Naive thymus-derived CD4-positive, alpha-beta T cell (primary cell): ENCODE measurements at regions not wholly inside any gene's neighbourhood (a gene's known extent, or its start where the extent isn't known, plus 50 kb on each side); places are given as distances from the start of the nearest gene placed in this dataset.
"Not testable (repeated sequence)": the region's sequence is repeated elsewhere in the genome, so short reads cannot be mapped to it uniquely, and the experiment has no call there.

ENCODE experiments used
- ATAC-seq: fragments of 150-1000 bp; cut with Tn5 transposase; 2 replicates; pipeline ENCODE4 v1.10.0; 2021; ENCODE audit warnings: mild to moderate bottlenecking, moderate library complexity
- CTCF ChIA-PET: fragments of 350-600 bp; sonication (Branson Sonifier 250); formaldehyde crosslinking; loops from one replicate; lab custom pipeline; 2021; ENCODE audit warnings: antibody characterized with exemption; lab: Charles Lee
- POLR2A ChIA-PET: fragments of 350-600 bp; sonication (Branson Sonifier 250); formaldehyde crosslinking; loops from one replicate; lab custom pipeline; 2021; ENCODE audit warnings: antibody characterized with exemption, inconsistent platforms; lab: Charles Lee
- DNase-seq, 9 donors: peaks; one replicate each; pipeline versions ENCODE4 v3.0.0 to v3.0.0-alpha.2; 2020 to 2022; ENCODE audit warnings: mixed read lengths in 1 of 9
- H3K27ac ChIP-seq: one replicate; pipeline ENCODE4 v1.7.0; 2013; ENCODE audit warnings: mild to moderate bottlenecking, low read depth, low read length, moderate library complexity
- H3K27me3 ChIP-seq, 2 donors: one replicate each; pipeline ENCODE4 v1.7.0; 2013; ENCODE audit warnings: low read length in 2 of 2, mild to moderate bottlenecking in 2 of 2, moderate library complexity in 2 of 2; ENCODE audit not compliant: control insufficient read depth in 2 of 2, insufficient read depth in 2 of 2
- H3K36me3 ChIP-seq, 3 experiments: 1 replicate in 2 of 3; 2 replicates in 1 of 3; pipeline ENCODE4 v1.7.0; 2013; ENCODE audit warnings: low read length in 3 of 3, mild to moderate bottlenecking in 3 of 3, moderate library complexity in 1 of 3; ENCODE audit not compliant: insufficient read depth in 3 of 3, control insufficient read depth in 2 of 3
- H3K4me1 ChIP-seq, 2 donors: one replicate each; pipeline ENCODE4 v1.7.0; 2013; ENCODE audit warnings: low read length in 2 of 2, mild to moderate bottlenecking in 2 of 2, moderate library complexity in 1 of 2; ENCODE audit not compliant: control insufficient read depth in 2 of 2, insufficient read depth in 2 of 2
- H3K4me3 ChIP-seq: 2 replicates; pipeline ENCODE4 v1.7.0; 2013; ENCODE audit warnings: mild to moderate bottlenecking, low read length
- H3K9me3 ChIP-seq, 3 experiments: 1 replicate in 2 of 3; 2 replicates in 1 of 3; pipeline ENCODE4 v1.7.0; 2013; ENCODE audit warnings: low read length in 3 of 3; ENCODE audit not compliant: control insufficient read depth in 2 of 3
- H3K27ac Mint-ChIP-seq, 9 donors: one replicate each; pipeline ENCODE4 v1.8.0; 2020 to 2022; ENCODE audit warnings: mixed read lengths in 9 of 9, mild to moderate bottlenecking in 8 of 9, moderate library complexity in 5 of 9, inconsistent platforms in 2 of 9
- H3K27me3 Mint-ChIP-seq, 5 donors: one replicate each; pipeline ENCODE4 v1.8.0; 2021 to 2022; ENCODE audit warnings: mixed read lengths in 5 of 5, mild to moderate bottlenecking in 1 of 5
- H3K36me3 Mint-ChIP-seq, 5 donors: one replicate each; pipeline ENCODE4 v1.8.0; 2020 to 2022; ENCODE audit warnings: mixed read lengths in 5 of 5, mild to moderate bottlenecking in 3 of 5, inconsistent platforms in 1 of 5
- H3K4me1 Mint-ChIP-seq, 7 donors: one replicate each; pipeline ENCODE4 v1.8.0; 2020 to 2022; ENCODE audit warnings: mixed read lengths in 7 of 7, mild to moderate bottlenecking in 3 of 7, inconsistent platforms in 1 of 7
- H3K4me3 Mint-ChIP-seq, 10 donors: one replicate each; pipeline ENCODE4 v1.8.0; 2020 to 2022; ENCODE audit warnings: mild to moderate bottlenecking in 10 of 10, mixed read lengths in 10 of 10, moderate library complexity in 6 of 10, inconsistent platforms in 2 of 10
- H3K9me3 Mint-ChIP-seq, 11 donors: one replicate each; pipeline ENCODE4 v1.8.0; 2020 to 2022; ENCODE audit warnings: mixed read lengths in 11 of 11, mild to moderate bottlenecking in 4 of 11, inconsistent platforms in 1 of 11, moderate library complexity in 1 of 11
- intact Hi-C, 2 donors: fragments of 100-400 bp; cut with micrococcal nuclease; formaldehyde crosslinking; loops; one replicate each; pipeline ENCODE4 v1.15.1; 2023

GRCh38 chr1:214864896-214865688 lies 217.4 kb upstream of the KCNK2 start:
- Histone ChIP-seq H3K27ac (no peak overlapping the region), H3K36me3 (no peaks in the 10 kb centered on the region), H3K27me3 (no peaks in the 10 kb centered on the region), H3K4me1 (no peaks in the 10 kb centered on the region), H3K4me3 (no peak overlapping the region), H3K9me3 (no peaks in the 10 kb centered on the region)
- H3K36me3 Mint-ChIP-seq = peaks cover 0 to 4% (median 0%) of the 10 kb centered on the region in 5 donors
- H3K27me3 Mint-ChIP-seq = peaks cover 0 to 14% (median 3%) of the 10 kb centered on the region in 5 donors
- ATAC-seq = no peak
- no peak overlapping the region for H3K4me3 Mint-ChIP-seq
- no peak overlapping the region for H3K27ac Mint-ChIP-seq
- no peaks in the 10 kb centered on the region for H3K4me1 Mint-ChIP-seq
- peaks cover 0 to 7% (median 0%) of the 10 kb centered on the region in 11 donors for H3K9me3 Mint-ChIP-seq
- CTCF ChIA-PET = no interaction called here
- DNase-seq = no peak
- intact Hi-C loops = no loop called here
- POLR2A ChIA-PET = no interaction called here

- H3K36me3 ChIP-seq, H3K27ac Mint-ChIP-seq, H3K4me1 ChIP-seq, H3K27me3 ChIP-seq, H3K36me3 Mint-ChIP-seq, H3K4me3 Mint-ChIP-seq, H3K27ac ChIP-seq, DNase-seq, POLR2A ChIA-PET, H3K4me1 Mint-ChIP-seq, H3K27me3 Mint-ChIP-seq, H3K9me3 ChIP-seq, ATAC-seq, H3K4me3 ChIP-seq, intact Hi-C loops, CTCF ChIA-PET: not testable (repeated sequence)
- peaks cover 0 to 14% (median 3%) of the 10 kb centered on the region in 11 donors for H3K9me3 Mint-ChIP-seq
Observed at GRCh38 chr1:214870426-214870825, 212.1 kb upstream of the KCNK2 start.

- ATAC-seq = no peak
- no peaks in the 10 kb centered on the region for H3K36me3 ChIP-seq
- intact Hi-C loops = no loop called here
- Mint-ChIP-seq H3K4me3 (no peak overlapping the region), H3K27me3 (no peaks in the 10 kb centered on the region), H3K36me3 (no peaks in the 10 kb centered on the region), H3K4me1 (no peaks in the 10 kb centered on the region), H3K27ac (no peak overlapping the region), H3K9me3 (peaks cover 0 to 13% (median 5%) of the 10 kb centered on the region in 11 donors)
- CTCF ChIA-PET = no interaction called here
- POLR2A ChIA-PET = no interaction called here
- DNase-seq = no peak
- no peak overlapping the region for H3K27ac ChIP-seq
- H3K27me3 ChIP-seq = no peaks in the 10 kb centered on the region
- no peak overlapping the region for H3K4me3 ChIP-seq
- H3K9me3 ChIP-seq = no peaks in the 10 kb centered on the region
- no peaks in the 10 kb centered on the region for H3K4me1 ChIP-seq
Observed at GRCh38 chr1:214880956-214881355, 201.6 kb upstream of the KCNK2 start.

- H3K27ac ChIP-seq = no peak overlapping the region
- no peaks in the 10 kb centered on the region for H3K36me3 ChIP-seq
- H3K27me3 ChIP-seq = no peaks in the 10 kb centered on the region
- intact Hi-C loops = no loop called here
- Mint-ChIP-seq H3K4me3 (no peak overlapping the region), H3K36me3 (no peaks in the 10 kb centered on the region), H3K27ac (no peak overlapping the region), H3K27me3 (no peaks in the 10 kb centered on the region), H3K9me3 (peaks cover 2 to 13% (median 6%) of the 10 kb centered on the region in 11 donors), H3K4me1 (no peaks in the 10 kb centered on the region)
- H3K9me3 ChIP-seq = no peaks in the 10 kb centered on the region
- H3K4me1 ChIP-seq = no peaks in the 10 kb centered on the region
- H3K4me3 ChIP-seq = no peak overlapping the region
- ChIA-PET CTCF (no interaction called here), POLR2A (no interaction called here)
- ATAC-seq (no peak), DNase-seq (no peak)
Observed at GRCh38 chr1:214882616-214883015, 199.9 kb upstream of the KCNK2 start.

- no peaks in the 10 kb centered on the region for H3K4me1 Mint-ChIP-seq
- no peaks in the 10 kb centered on the region for H3K36me3 ChIP-seq
- H3K4me1 ChIP-seq = no peaks in the 10 kb centered on the region
- H3K27ac ChIP-seq = no peak overlapping the region
- ATAC-seq (no peak), DNase-seq (no peak)
- peaks cover 0 to 10% (median 5%) of the 10 kb centered on the region in 5 donors for H3K27me3 Mint-ChIP-seq
- H3K27me3 ChIP-seq = no peaks in the 10 kb centered on the region
- no peaks in the 10 kb centered on the region for H3K9me3 ChIP-seq
- intact Hi-C loops = no loop called here
- no peaks in the 10 kb centered on the region for H3K36me3 Mint-ChIP-seq
- H3K9me3 Mint-ChIP-seq = peaks cover 0 to 13% (median 0%) of the 10 kb centered on the region in 11 donors
- no peak overlapping the region for H3K27ac Mint-ChIP-seq
- no peak overlapping the region for H3K4me3 Mint-ChIP-seq
- CTCF ChIA-PET = no interaction called here
- POLR2A ChIA-PET = no interaction called here
- no peak overlapping the region for H3K4me3 ChIP-seq
Observed at GRCh38 chr1:214895011-214895600, 187.4 kb upstream of the KCNK2 start.

- no peaks in the 10 kb centered on the region for H3K36me3 Mint-ChIP-seq
- intact Hi-C loops = no loop called here
- Histone ChIP-seq H3K4me1 (no peaks in the 10 kb centered on the region), H3K27me3 (no peaks in the 10 kb centered on the region), H3K36me3 (no peaks in the 10 kb centered on the region), H3K4me3 (no peak overlapping the region), H3K9me3 (no peaks in the 10 kb centered on the region), H3K27ac (no peak overlapping the region)
- H3K27ac Mint-ChIP-seq = no peak overlapping the region
- CTCF ChIA-PET = interaction anchor here (0.7 kb wide), 1 partner anchor 653 kb away, joined by 3 read pairs; no protein-coding TSS in a partner anchor
- H3K9me3 Mint-ChIP-seq = peaks cover 0 to 13% (median 0%) of the 10 kb centered on the region in 11 donors
- POLR2A ChIA-PET = no interaction called here
- ATAC-seq (no peak), DNase-seq (no peak)
- H3K27me3 Mint-ChIP-seq = peaks cover 0 to 12% (median 5%) of the 10 kb centered on the region in 5 donors
- H3K4me1 Mint-ChIP-seq = no peaks in the 10 kb centered on the region
- no peak overlapping the region for H3K4me3 Mint-ChIP-seq
Observed at GRCh38 chr1:214896921-214897320, 185.6 kb upstream of the KCNK2 start.
